Gastrocnemius medialis (tissue), 4 donors: ENCODE measurements at regions not wholly inside any gene's neighbourhood (a gene's known extent, or its start where the extent isn't known, plus 50 kb on each side); places are given as distances from the start of the nearest gene placed in this dataset.

ENCODE experiments used
- ATAC-seq, 2 donors: fragments of 150-250 bp; one replicate each; pipeline ENCODE4 v1.9.1; 2016
- DNase-seq, 2 donors: peaks; one replicate each; pipeline ENCODE4 v3.0.0-alpha.2; 2019
- H3K27ac ChIP-seq, 4 donors: fragments of 200-600 bp; sonication (generic); 1 replicate in 1 of 4; 2 replicates in 3 of 4; pipeline ENCODE4 v1.5.1; 2016 to 2018; ENCODE audit warnings: mild to moderate bottlenecking in 2 of 4, moderate library complexity in 1 of 4
- H3K27me3 ChIP-seq, 3 donors: fragments of 200-600 bp; sonication (generic) in 2 of 3; 1 replicate in 1 of 3; 2 replicates in 2 of 3; pipeline versions ENCODE4 v1.5.1 to v1.6.0; 2016 to 2019; ENCODE audit warnings: mild to moderate bottlenecking in 1 of 3, moderate library complexity in 1 of 3
- H3K36me3 ChIP-seq, 2 donors: fragments of 200-600 bp; sonication (generic) in 1 of 2; one replicate each; pipeline ENCODE4 v1.5.1; 2017 to 2018
- H3K4me1 ChIP-seq, 2 donors: fragments of 200-600 bp; sonication (generic) in 1 of 2; one replicate each; pipeline ENCODE4 v1.5.1; 2016 to 2017; ENCODE audit warnings: mild to moderate bottlenecking in 2 of 2
- H3K4me3 ChIP-seq, 4 donors: fragments of 200-600 bp; sonication (generic) in 3 of 4; 1 replicate in 1 of 4; 2 replicates in 3 of 4; pipeline ENCODE4 v1.5.1; 2016 to 2019; ENCODE audit warnings: mild to moderate bottlenecking in 2 of 4
- H3K9me3 ChIP-seq, 3 donors: fragments of 200-600 bp; sonication (generic) in 2 of 3; 1 replicate in 1 of 3; 2 replicates in 2 of 3; pipeline ENCODE4 v1.5.1; 2016 to 2019
- CTCF ChIP-seq, 5 experiments: fragments of 450-650 bp in 3 of 5; fragments of 200-600 bp in 2 of 5; sonication (generic) in 2 of 5; IDR thresholded peaks in 4 of 5; conservative IDR thresholded peaks in 1 of 5; 1 replicate in 4 of 5; 2 replicates in 1 of 5; pipeline ENCODE4 v1.5.1; 2016 to 2019; ENCODE audit warnings: antibody characterized with exemption in 5 of 5, mild to moderate bottlenecking in 3 of 5, moderate library complexity in 3 of 5
- POLR2A ChIP-seq, 2 donors: fragments of 450-650 bp; IDR thresholded peaks; one replicate each; pipeline ENCODE4 v1.6.1; 2017; ENCODE audit warnings: antibody characterized with exemption in 2 of 2, mild to moderate bottlenecking in 2 of 2, moderate library complexity in 2 of 2
- in situ Hi-C, 4 donors: fragments of 200-750 bp; cut with MboI; loops; one replicate each; pipeline versions ENCODE4 v1.15.0 to v1.8.0; 2017; ENCODE audit warnings: low sequenced_read_pairs in 4 of 4
- intact Hi-C: fragments of 100-400 bp; cut with DNase I; formaldehyde crosslinking; loops from one replicate; pipeline ENCODE4 v1.15.1; 2023; ENCODE audit warnings: low total_unique reads

- Histone ChIP-seq H3K27me3 (no peaks in the 10 kb centered on the region), H3K27ac (no peak overlapping the region), H3K36me3 (no peaks in the 10 kb centered on the region), H3K4me1 (no peaks in the 10 kb centered on the region), H3K4me3 (no peak overlapping the region), H3K9me3 (no peaks in the 10 kb centered on the region)
- no peak for TF ChIP-seq CTCF (IDR thresholded peaks at IDR 0.05 in 4 of 5, conservative IDR thresholded peaks at IDR 0.05 in 1 of 5)
- no peak for TF ChIP-seq POLR2A (IDR thresholded peaks at IDR 0.05)
- ATAC-seq = no peak
- in situ Hi-C loops = loop anchor here in 2 of 4 donors (25.0 kb wide), 2 partner anchors 214 to 464 kb away; no protein-coding TSS in a partner anchor
- intact Hi-C loops = no loop called here
- DNase-seq = no peak
Observed at GRCh38 chr9:113823421-113823820, 52.7 kb upstream of the ZNF618 start.
